Upper lobe of right lung (tissue), 1 donor: ENCODE measurements at regions not wholly inside any gene's neighbourhood (a gene's known extent, or its start where the extent isn't known, plus 50 kb on each side); places are given as distances from the start of the nearest gene placed in this dataset.

ENCODE experiments used
- ATAC-seq: fragments of 200-7000 bp; cut with Tn5 transposase; one replicate; pipeline ENCODE4 v1.9.1; 2020; ENCODE audit warnings: mild to moderate bottlenecking, moderate library complexity
- DNase-seq: peaks from one replicate; pipeline ENCODE4 v3.0.0-alpha.2; 2020
- H3K27ac ChIP-seq: fragments of 200-600 bp; one replicate; pipeline ENCODE4 v1.8.0; 2022
- H3K27me3 ChIP-seq: fragments of 200-600 bp; one replicate; pipeline ENCODE4 v1.8.0; 2022; ENCODE audit warnings: mild to moderate bottlenecking
- H3K36me3 ChIP-seq: fragments of 200-600 bp; one replicate; pipeline ENCODE4 v1.8.0; 2022
- H3K4me1 ChIP-seq: fragments of 200-600 bp; one replicate; pipeline ENCODE4 v1.8.0; 2022
- H3K4me3 ChIP-seq: fragments of 200-600 bp; one replicate; pipeline ENCODE4 v1.8.0; 2022; ENCODE audit warnings: mild to moderate bottlenecking
- H3K9me3 ChIP-seq: fragments of 200-600 bp; one replicate; pipeline ENCODE4 v1.8.0; 2022
- intact Hi-C: fragments of 100-400 bp; cut with DNase I; formaldehyde crosslinking; loops from one replicate; pipeline ENCODE4 v1.11.0; 2022
- TF ChIP-seq, protein P1 (sequence below): fragments of 200-600 bp; IDR thresholded peaks from one replicate; pipeline ENCODE4 v1.8.0; 2022; ENCODE audit warnings: antibody characterized with exemption
- donor health status: DM: no; HTN: yes; CAD: no; lungs with severe emphysema.

DNA sequence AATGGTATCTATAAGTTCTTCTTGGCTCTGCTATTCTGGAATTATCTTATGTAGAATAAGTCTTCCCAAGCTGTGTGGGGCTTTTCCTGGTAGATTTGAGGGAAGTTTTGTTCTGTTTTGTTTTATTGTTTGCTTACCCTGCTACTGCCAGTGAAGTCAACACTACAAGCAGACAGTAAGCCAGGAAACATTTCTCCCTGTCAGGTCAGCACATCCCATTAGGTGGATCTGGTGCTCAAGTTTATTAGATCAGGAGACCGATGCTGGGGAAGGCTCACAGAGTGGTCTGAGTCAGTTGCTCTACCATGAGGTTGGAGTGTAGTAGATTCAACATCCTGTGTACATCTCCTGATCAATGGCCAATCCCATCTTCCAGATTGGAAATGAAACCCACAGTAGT is 79.1 kb downstream of the ADRB2 start:
- Histone ChIP-seq H3K27ac (peak overlapping the region; percentile 49), H3K4me1 (peaks cover 31% of the 10 kb centered on the region)
- ATAC-seq, result no peak

DNA sequence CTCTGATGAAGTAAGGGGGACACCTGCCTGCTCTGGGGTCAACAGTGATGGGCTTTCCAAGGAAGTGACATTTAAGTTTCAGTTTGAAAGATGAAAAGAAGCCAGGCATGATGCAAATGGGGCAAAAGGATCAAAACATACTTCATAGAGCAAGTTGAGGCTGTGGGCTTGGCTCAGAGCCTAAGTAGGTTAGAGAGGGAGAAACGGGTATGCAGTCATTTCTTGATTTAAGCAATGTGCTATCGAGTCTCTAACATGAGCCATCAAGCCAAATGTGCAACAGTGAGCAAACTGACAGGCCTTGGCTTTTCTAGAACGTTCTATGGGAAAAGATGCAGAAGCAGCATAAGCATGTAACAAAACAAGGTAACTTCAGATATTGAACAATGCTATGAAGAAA is 80.6 kb downstream of the ADRB2 start:
- H3K27ac ChIP-seq, result no peak overlapping the region
- H3K36me3 ChIP-seq, result no peaks in the 10 kb centered on the region
- intact Hi-C loops, result no loop called here
- peaks cover 45% of the 10 kb centered on the region for H3K4me1 ChIP-seq
- H3K9me3 ChIP-seq, result no peaks in the 10 kb centered on the region
- H3K27me3 ChIP-seq, result no peaks in the 10 kb centered on the region
- ATAC-seq, result no peak
- no peak overlapping the region for H3K4me3 ChIP-seq
- DNase-seq, result no peak
- TF ChIP-seq, protein P1, sequence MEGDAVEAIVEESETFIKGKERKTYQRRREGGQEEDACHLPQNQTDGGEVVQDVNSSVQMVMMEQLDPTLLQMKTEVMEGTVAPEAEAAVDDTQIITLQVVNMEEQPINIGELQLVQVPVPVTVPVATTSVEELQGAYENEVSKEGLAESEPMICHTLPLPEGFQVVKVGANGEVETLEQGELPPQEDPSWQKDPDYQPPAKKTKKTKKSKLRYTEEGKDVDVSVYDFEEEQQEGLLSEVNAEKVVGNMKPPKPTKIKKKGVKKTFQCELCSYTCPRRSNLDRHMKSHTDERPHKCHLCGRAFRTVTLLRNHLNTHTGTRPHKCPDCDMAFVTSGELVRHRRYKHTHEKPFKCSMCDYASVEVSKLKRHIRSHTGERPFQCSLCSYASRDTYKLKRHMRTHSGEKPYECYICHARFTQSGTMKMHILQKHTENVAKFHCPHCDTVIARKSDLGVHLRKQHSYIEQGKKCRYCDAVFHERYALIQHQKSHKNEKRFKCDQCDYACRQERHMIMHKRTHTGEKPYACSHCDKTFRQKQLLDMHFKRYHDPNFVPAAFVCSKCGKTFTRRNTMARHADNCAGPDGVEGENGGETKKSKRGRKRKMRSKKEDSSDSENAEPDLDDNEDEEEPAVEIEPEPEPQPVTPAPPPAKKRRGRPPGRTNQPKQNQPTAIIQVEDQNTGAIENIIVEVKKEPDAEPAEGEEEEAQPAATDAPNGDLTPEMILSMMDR, result no peak

More for the DNA sequence above, 79.1 kb downstream of the ADRB2 start:
- Histone ChIP-seq H3K27me3 (no peaks in the 10 kb centered on the region), H3K36me3 (no peaks in the 10 kb centered on the region), H3K9me3 (no peaks in the 10 kb centered on the region), H3K4me3 (no peak overlapping the region)
- no peak for DNase-seq
- intact Hi-C loops, result no loop called here
- TF ChIP-seq, protein P1, result no peak

DNA sequence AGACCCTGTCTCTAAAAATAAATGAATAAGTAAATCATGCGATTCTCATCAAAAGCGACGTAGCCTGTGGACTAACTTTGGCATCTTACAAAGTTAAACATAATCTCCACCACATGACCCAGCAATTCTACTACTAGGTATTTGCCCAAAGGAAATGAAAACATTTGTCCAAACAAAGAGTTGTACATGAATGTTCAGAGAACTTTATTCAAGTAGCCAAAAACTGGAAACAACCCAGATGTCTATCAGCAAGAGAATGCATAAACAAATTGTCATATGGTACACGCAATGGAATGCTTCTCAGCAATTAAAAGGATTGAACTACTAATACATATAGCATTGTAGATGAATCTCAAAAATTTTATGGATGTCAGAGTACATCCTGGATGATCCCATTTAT is 82.6 kb downstream of the ADRB2 start:
- intact Hi-C loops, result no loop called here
- peak overlapping the region; percentile 38 for H3K27ac ChIP-seq

DNA sequence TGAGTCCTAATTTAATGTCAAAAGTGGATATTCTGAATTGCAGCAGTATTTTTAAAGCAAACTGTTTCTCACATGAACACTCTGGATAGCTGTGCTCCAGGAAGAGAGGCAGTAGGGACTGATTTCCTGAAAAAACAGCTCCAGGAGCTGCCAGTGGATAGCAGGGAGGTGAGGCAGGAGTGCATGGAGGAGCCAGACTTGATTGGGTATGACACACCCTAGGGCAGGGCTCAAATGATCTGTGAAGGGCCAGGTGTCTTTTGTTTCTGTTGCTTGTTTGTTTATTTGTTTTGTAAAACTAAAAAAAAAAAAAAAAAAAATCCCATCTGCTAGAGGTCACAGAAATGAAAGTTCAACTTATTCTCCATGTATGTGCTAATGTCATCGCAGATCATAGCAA is 83.4 kb downstream of the ADRB2 start:
- TF ChIP-seq, protein P1, result no peak
- H3K27me3 ChIP-seq, result no peaks in the 10 kb centered on the region
- ATAC-seq, result no peak
- H3K36me3 ChIP-seq, result no peaks in the 10 kb centered on the region
- peaks cover 54% of the 10 kb centered on the region for H3K4me1 ChIP-seq
- no peak overlapping the region for H3K4me3 ChIP-seq
- H3K27ac ChIP-seq, result peak overlapping the region; percentile 48
- intact Hi-C loops, result no loop called here
- no peaks in the 10 kb centered on the region for H3K9me3 ChIP-seq
- no peak for DNase-seq

More for the DNA sequence above, 82.6 kb downstream of the ADRB2 start:
- no peaks in the 10 kb centered on the region for H3K27me3 ChIP-seq
- ATAC-seq, result no peak
- no peaks in the 10 kb centered on the region for H3K9me3 ChIP-seq
- H3K36me3 ChIP-seq, result no peaks in the 10 kb centered on the region
- peaks cover 56% of the 10 kb centered on the region for H3K4me1 ChIP-seq
- no peak for DNase-seq
- no peak overlapping the region for H3K4me3 ChIP-seq
- TF ChIP-seq, protein P1, result no peak

DNA sequence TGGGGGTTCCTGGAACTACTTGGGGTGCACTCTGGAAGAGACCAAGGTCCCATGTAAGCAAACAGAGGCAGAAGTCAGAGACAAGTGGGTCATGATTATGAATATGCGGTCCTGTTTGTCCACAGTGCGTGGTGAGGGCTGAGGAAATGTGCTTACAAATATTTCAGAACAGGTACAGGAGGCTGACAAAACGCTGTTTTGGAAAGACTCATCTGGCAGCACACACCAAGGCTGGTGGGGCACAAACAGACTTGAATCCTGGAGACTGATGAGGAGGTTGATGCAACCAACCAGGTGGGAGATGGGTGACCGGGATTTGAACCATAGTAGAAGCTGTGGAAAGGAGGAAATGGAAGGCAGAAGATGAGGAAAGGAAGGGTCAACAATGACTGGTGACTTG is 83.8 kb downstream of the ADRB2 start:
- H3K4me1 ChIP-seq, result peaks cover 55% of the 10 kb centered on the region
- no peak for DNase-seq
- intact Hi-C loops, result no loop called here

More for the DNA sequence above, 83.8 kb downstream of the ADRB2 start:
- no peaks in the 10 kb centered on the region for H3K36me3 ChIP-seq
- H3K27me3 ChIP-seq, result no peaks in the 10 kb centered on the region
- H3K9me3 ChIP-seq, result no peaks in the 10 kb centered on the region
- no peak overlapping the region for H3K4me3 ChIP-seq
- H3K27ac ChIP-seq, result peak overlapping the region; percentile 48
- ATAC-seq, result no peak
- TF ChIP-seq, protein P1, result no peak
